SK-N-SH (cell line): ENCODE measurements at regions not wholly inside any gene's neighbourhood (a gene's known extent, or its start where the extent isn't known, plus 50 kb on each side); places are given as distances from the start of the nearest gene placed in this dataset.

ENCODE experiments used
- CTCF ChIA-PET: fragments of 300-600, 350-600 bp; formaldehyde crosslinking; extraction: SDS; loops from one replicate; lab custom pipeline; 2021; lab: Yijun Ruan, JAX
- POLR2A ChIA-PET: fragments of 350-600 bp; sonication (Branson Sonifier 250); formaldehyde crosslinking; extraction: SDS; loops from one replicate; lab custom pipeline; 2020; ENCODE audit warnings: antibody characterized with exemption, inconsistent platforms; lab: Yijun Ruan, JAX
- DNase-seq: peaks from one replicate; pipeline ENCODE4 v3.0.0; 2012
- H2AFZ ChIP-seq: fragments of 200-600 bp; sonication (generic); 2 replicates; pipeline ENCODE4 v1.8.1; 2016; ENCODE audit warnings: antibody characterized with exemption, mild to moderate bottlenecking, low read depth
- H3F3A ChIP-seq: fragments of 200-600 bp; sonication (generic); replicated peaks from 2 replicates; pipeline ENCODE3; 2016; ENCODE audit warnings: antibody characterized with exemption, mild to moderate bottlenecking; ENCODE audit not compliant: insufficient read depth
- H3K27ac ChIP-seq, 2 experiments: fragments of 200-500 bp in 1 of 2; fragments of 200-600 bp in 1 of 2; sonication (Bioruptor generic) in 1 of 2; sonication (generic), shearing (Covaris generic) in 1 of 2; 2 replicates each; pipeline versions ENCODE4 v1.5.1 to v1.6.1; 2014 to 2016; ENCODE audit warnings: low read depth in 2 of 2, inconsistent platforms in 1 of 2, low read length in 1 of 2, mild to moderate bottlenecking in 1 of 2, mixed read lengths in 1 of 2
- H3K27me3 ChIP-seq: fragments of 200-600 bp; sonication (generic), shearing (Covaris generic); 2 replicates; pipeline ENCODE4 v1.6.1; 2016; ENCODE audit warnings: mixed run types; ENCODE audit not compliant: insufficient read depth
- H3K36me3 ChIP-seq, 2 experiments: fragments of 200-500 bp in 1 of 2; fragments of 200-600 bp in 1 of 2; sonication (Bioruptor generic) in 1 of 2; sonication (generic) in 1 of 2; replicated peaks in 1 of 2; 2 replicates each; pipeline versions ENCODE3 to v1.5.1; 2014 to 2016; ENCODE audit warnings: low read length in 1 of 2, mild to moderate bottlenecking in 1 of 2; ENCODE audit not compliant: insufficient read depth in 2 of 2, control insufficient read depth in 1 of 2
- H3K4me1 ChIP-seq, 2 experiments: fragments of 200-500 bp in 1 of 2; fragments of 200-600 bp in 1 of 2; sonication (Bioruptor generic) in 1 of 2; sonication (generic), shearing (Covaris generic) in 1 of 2; 2 replicates each; pipeline versions ENCODE4 v1.5.1 to v1.6.1; 2014 to 2016; ENCODE audit warnings: low read depth in 1 of 2, low read length in 1 of 2, mixed run types in 1 of 2; ENCODE audit not compliant: insufficient read depth in 2 of 2, control insufficient read depth in 1 of 2
- H3K4me2 ChIP-seq: fragments of 200-600 bp; sonication (generic), shearing (Covaris generic); 2 replicates; pipeline ENCODE4 v1.6.1; 2017; ENCODE audit warnings: mixed run types
- H3K4me3 ChIP-seq, 2 experiments: fragments of 200-500 bp in 1 of 2; fragments of 200-600 bp in 1 of 2; sonication (Bioruptor generic) in 1 of 2; sonication (generic), shearing (Covaris generic) in 1 of 2; 2 replicates each; pipeline versions ENCODE4 v1.5.1 to v1.8.1; 2014 to 2016; ENCODE audit warnings: low read depth in 2 of 2, inconsistent platforms in 1 of 2, low read length in 1 of 2, mild to moderate bottlenecking in 1 of 2, mixed read lengths in 1 of 2, moderate library complexity in 1 of 2
- H3K79me2 ChIP-seq: fragments of 200-600 bp; sonication (generic); 2 replicates; pipeline ENCODE4 v1.8.1; 2017; ENCODE audit warnings: mild to moderate bottlenecking; ENCODE audit not compliant: insufficient read depth
- H3K9ac ChIP-seq: fragments of 200-600 bp; sonication (generic); 2 replicates; pipeline ENCODE4 v1.6.1; 2017; ENCODE audit warnings: mixed run types
- H3K9me2 ChIP-seq: fragments of 200-600 bp; sonication (generic); 2 replicates; pipeline ENCODE4 v1.6.1; 2017; ENCODE audit warnings: mixed run types
- H3K9me3 ChIP-seq: fragments of 200-600 bp; sonication (generic); 2 replicates; pipeline ENCODE4 v1.6.1; 2017; ENCODE audit warnings: mixed run types, mild to moderate bottlenecking, moderate library complexity
- H4K20me1 ChIP-seq: fragments of 200-600 bp; sonication (generic); 2 replicates; pipeline ENCODE4 v1.6.1; 2017; ENCODE audit warnings: mild to moderate bottlenecking, mixed run types; ENCODE audit not compliant: insufficient read depth
- CHD2 ChIP-seq: fragments of 150-350 bp; IDR thresholded peaks from 2 replicates; pipeline ENCODE4 v1.6.1; 2018; ENCODE audit warnings: low read length; ENCODE audit not compliant: partially characterized antibody
- EP300 ChIP-seq, 2 experiments: IDR thresholded peaks; 2 replicates each; pipeline versions ENCODE4 v1.4.0 to v1.6.1; 2012; ENCODE audit warnings: borderline replicate concordance in 1 of 2, low read depth in 1 of 2, low read length in 1 of 2
- EZH2phosphoT487 ChIP-seq: fragments of 200-600 bp; sonication (generic); IDR thresholded peaks from 2 replicates; pipeline ENCODE4 v1.6.1; 2017; ENCODE audit warnings: low read depth, mixed run types, mild to moderate bottlenecking, antibody characterized with exemption, moderate library complexity, borderline replicate concordance
- FOXM1 ChIP-seq: IDR thresholded peaks from 2 replicates; pipeline ENCODE4 v1.4.0; 2012; ENCODE audit warnings: low read depth, mild to moderate bottlenecking
- POLR2AphosphoS5 ChIP-seq: IDR thresholded peaks from 2 replicates; pipeline ENCODE4 v1.6.1; 2012; ENCODE audit warnings: low read depth, low read length
- RCOR1 ChIP-seq: fragments of 150-350 bp; IDR thresholded peaks from 2 replicates; pipeline ENCODE4 v1.6.1; 2017; ENCODE audit warnings: antibody characterized with exemption, low read length
- SIN3A ChIP-seq: IDR thresholded peaks from 2 replicates; pipeline ENCODE4 v1.6.1; 2012; ENCODE audit warnings: low read depth, mild to moderate bottlenecking, low read length, moderate library complexity, borderline replicate concordance
- SMC3 ChIP-seq: IDR thresholded peaks from 2 replicates; pipeline ENCODE4 v1.6.1; 2012; ENCODE audit warnings: low read depth, low read length, improper control_type of control experiment
- TCF12 ChIP-seq: IDR thresholded peaks from 2 replicates; pipeline ENCODE4 v1.4.0; 2012
- TEAD4 ChIP-seq: IDR thresholded peaks from 2 replicates; pipeline ENCODE4 v1.4.0; 2012; ENCODE audit warnings: mild to moderate bottlenecking, borderline replicate concordance; ENCODE audit not compliant: insufficient read depth
- YY1 ChIP-seq: IDR thresholded peaks from 2 replicates; pipeline ENCODE4 v1.4.0; 2012; ENCODE audit warnings: low read depth, mild to moderate bottlenecking
- WGBS: methylation state at CpG from one replicate; pipeline ENCODE4 v1.1.6; 2017; ENCODE audit warnings: low lambda C conversion rate; 5-methylcytosine and 5-hydroxymethylcytosine counted together
- TF ChIP-seq, protein P1 (sequence below): fragments of 150-350 bp; IDR thresholded peaks from 2 replicates; pipeline ENCODE4 v1.6.1; 2016; ENCODE audit warnings: mild to moderate bottlenecking, low read depth, low read length

- H3K27ac ChIP-seq, result no peak overlapping the region
- no peak overlapping the region for H3K9ac ChIP-seq
- no peak for DNase-seq
- no peaks in the 10 kb centered on the region for H3K36me3 ChIP-seq
- no peaks in the 10 kb centered on the region for H3K4me1 ChIP-seq
- H3K4me3 ChIP-seq, result no peak overlapping the region
- no peak overlapping the region for H2AFZ ChIP-seq
- H4K20me1 ChIP-seq, result no peaks in the 10 kb centered on the region
- 35% methylated on average over 2 of the region's 2 CpGs for WGBS
- no peaks in the 10 kb centered on the region for H3K79me2 ChIP-seq
- H3F3A ChIP-seq, result no peaks in the 10 kb centered on the region
- CTCF ChIA-PET, result interaction anchor here (1.1 kb wide), 1 partner anchor 51 kb away, joined by 3 read pairs; no protein-coding TSS in a partner anchor
- POLR2A ChIA-PET, result no interaction called here
- TF ChIP-seq EP300 (IDR thresholded peaks at IDR 0.05; ENCODE audit: borderline replicate concordance in 1 of 2, low read depth in 1 of 2, low read length in 1 of 2) (no peak), CHD2 (no peak), YY1 (no peak), FOXM1 (no peak), SMC3 (no peak), SIN3A (no peak), TCF12 (no peak), RCOR1 (no peak)
- TF ChIP-seq, protein P1, sequence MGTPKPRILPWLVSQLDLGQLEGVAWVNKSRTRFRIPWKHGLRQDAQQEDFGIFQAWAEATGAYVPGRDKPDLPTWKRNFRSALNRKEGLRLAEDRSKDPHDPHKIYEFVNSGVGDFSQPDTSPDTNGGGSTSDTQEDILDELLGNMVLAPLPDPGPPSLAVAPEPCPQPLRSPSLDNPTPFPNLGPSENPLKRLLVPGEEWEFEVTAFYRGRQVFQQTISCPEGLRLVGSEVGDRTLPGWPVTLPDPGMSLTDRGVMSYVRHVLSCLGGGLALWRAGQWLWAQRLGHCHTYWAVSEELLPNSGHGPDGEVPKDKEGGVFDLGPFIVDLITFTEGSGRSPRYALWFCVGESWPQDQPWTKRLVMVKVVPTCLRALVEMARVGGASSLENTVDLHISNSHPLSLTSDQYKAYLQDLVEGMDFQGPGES, result no peak
- no peaks in the 10 kb centered on the region for H3K9me2 ChIP-seq
- no peaks in the 10 kb centered on the region for H3K27me3 ChIP-seq
- no peak overlapping the region for H3K4me2 ChIP-seq
- H3K9me3 ChIP-seq, result no peaks in the 10 kb centered on the region
Measured at GRCh38 chr3:130811557-130811956, 64.9 kb upstream of the PIK3R4 start.

GRCh38 chr3:130814691-130815472, 68.3 kb upstream of the PIK3R4 start:
- Histone ChIP-seq H2AFZ (no peak overlapping the region), H3K4me2 (no peak overlapping the region), H3K4me3 (no peak overlapping the region), H3K27me3 (no peaks in the 10 kb centered on the region), H3K9me3 (no peaks in the 10 kb centered on the region), H3K9me2 (no peaks in the 10 kb centered on the region), H3K27ac (no peak overlapping the region), H3K36me3 (no peaks in the 10 kb centered on the region), H3K79me2 (no peaks in the 10 kb centered on the region), H3K4me1 (no peaks in the 10 kb centered on the region), H4K20me1 (no peaks in the 10 kb centered on the region), H3K9ac (no peak overlapping the region), H3F3A (no peaks in the 10 kb centered on the region)
- ChIA-PET CTCF (no interaction called here), POLR2A (no interaction called here)
- no peak for DNase-seq
- 39% methylated on average over 10 of the region's 36 CpGs for WGBS
- TF ChIP-seq CHD2 (no peak), EZH2phosphoT487 (no peak), POLR2AphosphoS5 (no peak), TEAD4 (no peak)
